Thyroid gland (tissue), 4 donors: ENCODE measurements at regions not wholly inside any gene's neighbourhood (a gene's known extent, or its start where the extent isn't known, plus 50 kb on each side); places are given as distances from the start of the nearest gene placed in this dataset.

Experiments used
- POLR2A ChIP-seq, 2 donors: fragments of 450-650 bp; IDR thresholded peaks; one replicate each; pipeline ENCODE4 v1.6.1; 2017; ENCODE audit warnings: antibody characterized with exemption in 2 of 2, mild to moderate bottlenecking in 2 of 2, moderate library complexity in 1 of 2
- TF ChIP-seq, protein P1 (sequence below), 6 experiments: fragments of 200-600 bp in 3 of 6; fragments of 450-650 bp in 3 of 6; sonication (generic) in 3 of 6; IDR thresholded peaks; one replicate each; pipeline ENCODE4 v1.5.1; 2016 to 2019; ENCODE audit warnings: antibody characterized with exemption in 6 of 6, mild to moderate bottlenecking in 2 of 6, inconsistent platforms in 1 of 6, moderate library complexity in 1 of 6

DNA sequence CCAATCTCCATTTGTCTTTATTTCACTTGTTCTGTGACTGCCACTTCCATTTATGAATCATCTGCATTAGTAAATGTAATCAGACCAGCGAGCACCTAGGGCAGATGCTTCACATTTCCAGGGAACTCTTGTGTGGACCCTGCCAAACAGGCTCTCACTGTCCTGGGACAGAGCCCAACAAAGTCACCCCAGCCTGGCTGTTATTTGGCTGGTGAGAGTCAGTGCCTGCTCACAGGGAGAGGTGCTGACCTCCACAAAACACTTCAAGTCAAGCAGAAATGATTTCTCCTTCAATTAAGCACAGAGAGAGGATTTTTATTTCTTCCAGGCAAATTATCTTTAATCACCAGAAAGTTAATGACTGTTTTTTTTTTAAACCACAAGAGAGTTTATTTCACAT is 568.0 kb downstream of the MTRR start:
- TF ChIP-seq, protein P1, sequence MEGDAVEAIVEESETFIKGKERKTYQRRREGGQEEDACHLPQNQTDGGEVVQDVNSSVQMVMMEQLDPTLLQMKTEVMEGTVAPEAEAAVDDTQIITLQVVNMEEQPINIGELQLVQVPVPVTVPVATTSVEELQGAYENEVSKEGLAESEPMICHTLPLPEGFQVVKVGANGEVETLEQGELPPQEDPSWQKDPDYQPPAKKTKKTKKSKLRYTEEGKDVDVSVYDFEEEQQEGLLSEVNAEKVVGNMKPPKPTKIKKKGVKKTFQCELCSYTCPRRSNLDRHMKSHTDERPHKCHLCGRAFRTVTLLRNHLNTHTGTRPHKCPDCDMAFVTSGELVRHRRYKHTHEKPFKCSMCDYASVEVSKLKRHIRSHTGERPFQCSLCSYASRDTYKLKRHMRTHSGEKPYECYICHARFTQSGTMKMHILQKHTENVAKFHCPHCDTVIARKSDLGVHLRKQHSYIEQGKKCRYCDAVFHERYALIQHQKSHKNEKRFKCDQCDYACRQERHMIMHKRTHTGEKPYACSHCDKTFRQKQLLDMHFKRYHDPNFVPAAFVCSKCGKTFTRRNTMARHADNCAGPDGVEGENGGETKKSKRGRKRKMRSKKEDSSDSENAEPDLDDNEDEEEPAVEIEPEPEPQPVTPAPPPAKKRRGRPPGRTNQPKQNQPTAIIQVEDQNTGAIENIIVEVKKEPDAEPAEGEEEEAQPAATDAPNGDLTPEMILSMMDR (IDR thresholded peaks at IDR 0.05): no peak
- no peak for TF ChIP-seq POLR2A (IDR thresholded peaks at IDR 0.05)
